ENCODE measurements at regions not wholly inside any gene's neighbourhood (a gene's known extent, or its start where the extent isn't known, plus 50 kb on each side); places are given as distances from the start of the nearest gene placed in this dataset.

DNA sequence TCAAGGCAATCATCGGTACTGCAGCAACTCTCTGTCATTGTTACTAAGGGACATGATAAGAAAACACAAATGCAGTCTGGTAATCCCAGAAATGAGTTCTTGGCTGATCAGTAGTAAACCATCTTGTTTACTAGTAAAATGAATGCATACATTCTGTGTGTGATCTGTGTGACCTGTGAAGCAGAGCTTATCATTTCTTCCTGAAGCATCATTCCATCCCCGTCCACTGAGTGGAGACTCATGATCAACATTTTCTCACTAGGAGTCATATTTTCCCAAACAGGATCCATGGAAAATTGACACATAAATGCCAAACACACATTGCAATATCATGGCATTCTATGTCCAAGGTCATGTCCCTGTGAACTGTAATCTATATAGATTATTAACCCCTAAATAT is 226.1 kb downstream of the ANKRD50 start:
- TF ChIP-seq, protein P1, sequence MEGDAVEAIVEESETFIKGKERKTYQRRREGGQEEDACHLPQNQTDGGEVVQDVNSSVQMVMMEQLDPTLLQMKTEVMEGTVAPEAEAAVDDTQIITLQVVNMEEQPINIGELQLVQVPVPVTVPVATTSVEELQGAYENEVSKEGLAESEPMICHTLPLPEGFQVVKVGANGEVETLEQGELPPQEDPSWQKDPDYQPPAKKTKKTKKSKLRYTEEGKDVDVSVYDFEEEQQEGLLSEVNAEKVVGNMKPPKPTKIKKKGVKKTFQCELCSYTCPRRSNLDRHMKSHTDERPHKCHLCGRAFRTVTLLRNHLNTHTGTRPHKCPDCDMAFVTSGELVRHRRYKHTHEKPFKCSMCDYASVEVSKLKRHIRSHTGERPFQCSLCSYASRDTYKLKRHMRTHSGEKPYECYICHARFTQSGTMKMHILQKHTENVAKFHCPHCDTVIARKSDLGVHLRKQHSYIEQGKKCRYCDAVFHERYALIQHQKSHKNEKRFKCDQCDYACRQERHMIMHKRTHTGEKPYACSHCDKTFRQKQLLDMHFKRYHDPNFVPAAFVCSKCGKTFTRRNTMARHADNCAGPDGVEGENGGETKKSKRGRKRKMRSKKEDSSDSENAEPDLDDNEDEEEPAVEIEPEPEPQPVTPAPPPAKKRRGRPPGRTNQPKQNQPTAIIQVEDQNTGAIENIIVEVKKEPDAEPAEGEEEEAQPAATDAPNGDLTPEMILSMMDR (IDR thresholded peaks at IDR 0.05; ENCODE audit: insufficient read depth, low read depth, low read length) = no peak
- TF ChIP-seq EZH2 (IDR thresholded peaks at IDR 0.05; ENCODE audit: insufficient read depth, low read length) = no peak
